ENCODE measurements at regions not wholly inside any gene's neighbourhood (a gene's known extent, or its start where the extent isn't known, plus 50 kb on each side); places are given as distances from the start of the nearest gene placed in this dataset.

- no peak for DNase-seq (ENCODE audit: low read depth, low spot score)
- H3K9me3 ChIP-seq (replicated peaks; ENCODE audit: control insufficient read depth, insufficient read depth, low read length) = no peaks in the 10 kb centered on the region
- no peaks in the 10 kb centered on the region for H3K79me2 ChIP-seq (ENCODE audit: control insufficient read depth, insufficient read depth, low read length)
- BruUV-seq (replicated peaks) = no TSS peak
- H2AFZ ChIP-seq (ENCODE audit: low read depth, low read length) = no peak overlapping the region
- H3K9ac ChIP-seq (replicated peaks; ENCODE audit: extremely low read depth, insufficient read depth, low read length) = no peak overlapping the region
- intact Hi-C loops (cut with micrococcal nuclease) (no loop called here), dilution Hi-C loops (cut with MboI; ENCODE audit: extremely low pct_ligation_motif_present, low sequenced_read_pairs) (no loop called here)
- no peak for FAIRE-seq
- H3K36me3 ChIP-seq (ENCODE audit: control insufficient read depth in 2 of 2, extremely low read depth in 1 of 2, insufficient read depth in 2 of 2, low read length in 2 of 2) = no peaks in the 10 kb centered on the region
- H4K20me1 ChIP-seq (replicated peaks; ENCODE audit: control insufficient read depth, extremely low read depth, insufficient read depth, low read length) = no peaks in the 10 kb centered on the region
- POLR2A ChIA-PET = no interaction called here
- CTCF ChIA-PET = no interaction called here
- no peaks in the 10 kb centered on the region for H3K9me1 ChIP-seq (replicated peaks; ENCODE audit: control insufficient read depth, extremely low read depth, insufficient read depth, low read length)
- no peak overlapping the region for H3K27ac ChIP-seq (ENCODE audit: insufficient read depth, low read depth, low read length)
- H3K4me3 ChIP-seq (replicated peaks in 1 of 3; ENCODE audit: insufficient read depth in 1 of 3, low read depth in 1 of 3, low read length in 3 of 3) = no peak overlapping the region
- H3K4me1 ChIP-seq (ENCODE audit: control insufficient read depth, extremely low read depth, insufficient read depth, low read length) = no peaks in the 10 kb centered on the region
- H3K27me3 ChIP-seq (ENCODE audit: control insufficient read depth in 2 of 2, insufficient read depth in 2 of 2, low read length in 2 of 2) = no peaks in the 10 kb centered on the region
- no peak for TF ChIP-seq GATA2 (IDR thresholded peaks at IDR 0.05; ENCODE audit: insufficient read depth, insufficient read length, low read depth, low read length)
- TF ChIP-seq FOS (IDR thresholded peaks at IDR 0.05; ENCODE audit: borderline replicate concordance, insufficient read depth, low read length) = no peak
- no peak for TF ChIP-seq JUN (IDR thresholded peaks at IDR 0.05; ENCODE audit: borderline replicate concordance, insufficient read depth, insufficient read length, low read depth)
- no peak for TF ChIP-seq MYC (IDR thresholded peaks at IDR 0.05; ENCODE audit: low read depth, low read length)
- H3K4me2 ChIP-seq (ENCODE audit: insufficient read depth, low read length) = no peak overlapping the region
These were observed 1531.0 kb downstream of the UQCRFS1 start for GRCh38 chr19:27681972-27682371.

GRCh38 chr19:27679905-27680304 is 1533.0 kb downstream of the UQCRFS1 start:
- Histone ChIP-seq H2AFZ (ENCODE audit: low read depth, low read length) (no peak overlapping the region), H3K79me2 (ENCODE audit: control insufficient read depth, insufficient read depth, low read length) (no peaks in the 10 kb centered on the region), H3K4me1 (ENCODE audit: control insufficient read depth, extremely low read depth, insufficient read depth, low read length) (no peaks in the 10 kb centered on the region), H3K9ac (replicated peaks; ENCODE audit: extremely low read depth, insufficient read depth, low read length) (no peak overlapping the region), H3K9me1 (replicated peaks; ENCODE audit: control insufficient read depth, extremely low read depth, insufficient read depth, low read length) (no peaks in the 10 kb centered on the region), H3K4me3 (replicated peaks in 1 of 3; ENCODE audit: insufficient read depth in 1 of 3, low read depth in 1 of 3, low read length in 3 of 3) (no peak overlapping the region), H3K9me3 (replicated peaks; ENCODE audit: control insufficient read depth, insufficient read depth, low read length) (no peaks in the 10 kb centered on the region), H4K20me1 (replicated peaks; ENCODE audit: control insufficient read depth, extremely low read depth, insufficient read depth, low read length) (no peaks in the 10 kb centered on the region), H3K36me3 (ENCODE audit: control insufficient read depth in 2 of 2, extremely low read depth in 1 of 2, insufficient read depth in 2 of 2, low read length in 2 of 2) (no peaks in the 10 kb centered on the region), H3K27ac (ENCODE audit: insufficient read depth, low read depth, low read length) (no peak overlapping the region), H3K4me2 (ENCODE audit: insufficient read depth, low read length) (no peak overlapping the region), H3K27me3 (ENCODE audit: control insufficient read depth in 2 of 2, insufficient read depth in 2 of 2, low read length in 2 of 2) (no peaks in the 10 kb centered on the region)
- POLR2A ChIA-PET = no interaction called here
- intact Hi-C loops (cut with micrococcal nuclease) = no loop called here
- TF ChIP-seq JUN (IDR thresholded peaks at IDR 0.05; ENCODE audit: borderline replicate concordance, insufficient read depth, insufficient read length, low read depth) (no peak), CTCF (IDR thresholded peaks at IDR 0.05; ENCODE audit: extremely low read depth in 1 of 2, insufficient read depth in 1 of 2, low read depth in 1 of 2, low read length in 2 of 2) (no peak)
- CTCF ChIA-PET = no interaction called here
- FAIRE-seq = no peak
- dilution Hi-C loops (cut with MboI; ENCODE audit: extremely low pct_ligation_motif_present, low sequenced_read_pairs) = no loop called here
- no TSS peak for BruUV-seq (replicated peaks)
- DNase-seq (ENCODE audit: low read depth, low spot score) = no peak

Data from endothelial cell of umbilical vein (primary cell).